Spleen (tissue), 7 donors: ENCODE measurements at regions not wholly inside any gene's neighbourhood (a gene's known extent, or its start where the extent isn't known, plus 50 kb on each side); places are given as distances from the start of the nearest gene placed in this dataset.

Source experiments
- POLR2A ChIP-seq, 3 donors: fragments of 450-650 bp; IDR thresholded peaks; one replicate each; pipeline ENCODE4 v1.5.1; 2017; ENCODE audit warnings: antibody characterized with exemption in 3 of 3, mild to moderate bottlenecking in 1 of 3
- TF ChIP-seq, protein P1 (sequence below), 11 experiments: fragments of 200-600 bp in 7 of 11; fragments of 450-650 bp in 4 of 11; sonication (generic) in 4 of 11; IDR thresholded peaks in 8 of 11; conservative IDR thresholded peaks in 3 of 11; 1 replicate in 7 of 11; 2 replicates in 4 of 11; pipeline versions ENCODE4 v1.4.0 to v1.8.0; 2016 to 2021; ENCODE audit warnings: antibody characterized with exemption in 11 of 11, inconsistent platforms in 4 of 11, mild to moderate bottlenecking in 1 of 11
- donor health status: DM: no; HTN: no; CAD: no; lungs with moderate emphysema.
- donor health status: DM: no; HTN: no; CAD: no.
- donor health status: DM: no; HTN: no; CAD: no.

DNA sequence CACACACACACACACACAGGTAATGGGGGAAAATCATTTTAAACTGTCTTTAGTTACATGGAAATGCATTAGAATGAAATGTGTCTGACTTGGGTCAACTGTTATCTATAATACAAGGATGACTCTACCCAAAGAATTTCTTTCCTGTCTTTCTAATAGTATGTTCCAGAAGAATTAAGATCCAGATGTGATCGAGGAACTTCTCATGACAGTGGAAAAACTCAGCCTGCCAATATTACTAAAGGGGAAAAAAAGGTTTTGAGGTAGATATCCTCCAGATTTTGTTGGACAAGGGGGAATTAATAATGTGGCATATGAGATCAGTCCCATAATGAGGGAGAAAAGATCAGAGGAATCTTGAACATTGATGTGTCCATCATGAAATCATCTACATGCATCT, 190.6 kb upstream of the MAP3K1 start:
- TF ChIP-seq, protein P1, sequence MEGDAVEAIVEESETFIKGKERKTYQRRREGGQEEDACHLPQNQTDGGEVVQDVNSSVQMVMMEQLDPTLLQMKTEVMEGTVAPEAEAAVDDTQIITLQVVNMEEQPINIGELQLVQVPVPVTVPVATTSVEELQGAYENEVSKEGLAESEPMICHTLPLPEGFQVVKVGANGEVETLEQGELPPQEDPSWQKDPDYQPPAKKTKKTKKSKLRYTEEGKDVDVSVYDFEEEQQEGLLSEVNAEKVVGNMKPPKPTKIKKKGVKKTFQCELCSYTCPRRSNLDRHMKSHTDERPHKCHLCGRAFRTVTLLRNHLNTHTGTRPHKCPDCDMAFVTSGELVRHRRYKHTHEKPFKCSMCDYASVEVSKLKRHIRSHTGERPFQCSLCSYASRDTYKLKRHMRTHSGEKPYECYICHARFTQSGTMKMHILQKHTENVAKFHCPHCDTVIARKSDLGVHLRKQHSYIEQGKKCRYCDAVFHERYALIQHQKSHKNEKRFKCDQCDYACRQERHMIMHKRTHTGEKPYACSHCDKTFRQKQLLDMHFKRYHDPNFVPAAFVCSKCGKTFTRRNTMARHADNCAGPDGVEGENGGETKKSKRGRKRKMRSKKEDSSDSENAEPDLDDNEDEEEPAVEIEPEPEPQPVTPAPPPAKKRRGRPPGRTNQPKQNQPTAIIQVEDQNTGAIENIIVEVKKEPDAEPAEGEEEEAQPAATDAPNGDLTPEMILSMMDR (IDR thresholded peaks at IDR 0.05 in 8 of 11, conservative IDR thresholded peaks at IDR 0.05 in 3 of 11), result no peak
- TF ChIP-seq POLR2A (IDR thresholded peaks at IDR 0.05), result no peak
